HG03558 (cell line): ENCODE measurements at regions not wholly inside any gene's neighbourhood (a gene's known extent, or its start where the extent isn't known, plus 50 kb on each side); places are given as distances from the start of the nearest gene placed in this dataset.
"Not testable (repeated sequence)": the region's sequence is repeated elsewhere in the genome, so short reads cannot be mapped to it uniquely, and the experiment has no call there.

Source experiments
- ATAC-seq: cut with Tn5 transposase; IDR thresholded peaks from one replicate; pipeline ENCODE4 v1.9.1; 2021; ENCODE audit warnings: moderate number of reproducible peaks; ENCODE audit not compliant: unreplicated experiment; ENCODE audit errors: extremely low read depth

DNA sequence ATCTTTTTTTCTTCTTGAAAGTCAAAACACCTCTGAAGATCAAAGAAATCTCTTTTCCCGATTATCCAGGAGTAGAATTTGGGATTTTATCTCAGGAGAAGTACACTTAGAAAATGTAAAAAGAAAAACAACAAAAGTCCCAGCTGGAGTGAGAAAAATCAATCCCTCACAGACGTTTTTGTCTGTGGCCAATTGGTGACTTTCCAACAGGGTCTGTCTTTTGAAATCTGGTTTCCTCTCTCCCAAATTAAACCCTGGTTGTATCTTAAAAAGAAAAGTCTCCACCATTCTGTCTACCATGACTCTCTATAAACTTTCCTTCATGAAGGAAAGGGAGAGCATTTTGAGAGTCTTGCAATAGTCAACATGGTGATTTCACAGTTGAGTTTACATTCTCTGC, 88.1 kb downstream of the DACT1 start:
- no peak for ATAC-seq

DNA sequence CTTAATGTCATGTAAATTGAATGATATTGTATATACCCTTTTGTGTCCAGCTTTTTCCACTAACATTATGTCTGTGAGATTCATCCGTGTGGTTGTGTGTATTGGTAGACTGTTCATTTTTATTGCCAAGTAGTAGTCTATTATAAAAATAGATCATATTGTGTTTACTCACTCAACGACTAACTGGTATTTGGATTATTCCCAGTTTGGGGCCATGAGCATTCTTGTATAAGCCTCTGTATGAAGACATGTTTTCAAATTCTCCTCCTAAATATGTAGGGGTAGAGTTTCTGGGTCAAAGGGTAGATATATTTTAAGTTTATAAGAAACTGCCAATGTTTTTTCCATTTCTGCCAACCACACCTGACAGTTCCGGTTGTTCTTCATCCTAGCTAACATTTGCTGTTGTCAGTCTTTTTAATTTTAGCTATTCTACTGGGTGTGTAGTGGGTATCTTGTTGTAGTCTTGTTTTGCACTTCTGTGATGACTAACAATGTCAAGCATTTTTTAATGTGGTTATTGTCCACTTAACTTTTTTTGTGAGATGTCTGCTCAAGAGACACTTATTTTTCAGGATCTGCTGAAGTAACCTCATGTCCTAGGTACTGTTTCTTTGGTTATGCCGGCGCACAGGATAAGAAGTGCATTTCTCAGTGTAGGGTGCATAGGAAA, 93.2 kb downstream of the DACT1 start:
- no peak for ATAC-seq

DNA sequence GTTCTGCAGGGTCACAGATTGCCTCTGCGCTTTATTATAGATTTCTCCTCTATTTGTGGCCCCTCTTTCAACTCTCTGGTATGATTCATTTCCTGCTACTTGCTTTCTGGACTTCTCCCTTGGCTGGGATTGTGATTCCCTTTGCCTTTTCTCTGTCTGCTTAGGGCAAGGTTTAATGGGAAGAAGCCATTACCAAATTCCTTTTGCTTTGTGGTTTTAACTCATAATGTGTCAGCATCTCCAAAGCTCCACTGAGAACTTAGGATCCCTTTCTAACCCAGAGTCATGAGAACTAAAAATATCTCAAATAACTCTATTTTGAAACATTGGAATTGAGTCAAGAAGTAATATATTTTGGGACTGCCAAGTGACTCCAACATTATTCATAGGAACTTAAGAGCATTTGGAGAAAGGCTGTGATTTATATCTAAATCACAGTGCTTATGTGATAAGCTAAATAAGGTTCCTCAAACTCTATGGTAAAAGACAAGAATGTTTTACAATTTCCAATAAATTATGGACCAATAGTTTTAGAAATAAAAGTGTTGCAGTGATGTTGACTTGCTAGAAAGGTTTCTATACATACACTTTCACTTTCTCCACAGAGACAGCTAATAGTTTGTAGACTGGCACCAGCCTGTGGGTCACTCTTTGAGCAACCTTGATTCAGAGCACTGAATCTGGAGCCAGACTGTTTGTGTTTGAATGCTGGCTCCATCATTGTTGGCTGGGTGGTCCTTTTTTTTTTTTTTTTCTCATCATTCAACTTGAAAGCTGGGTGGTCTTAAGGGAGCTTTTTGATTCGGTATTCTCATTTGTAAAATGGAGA, 93.9 kb downstream of the DACT1 start:
- ATAC-seq = no peak

DNA sequence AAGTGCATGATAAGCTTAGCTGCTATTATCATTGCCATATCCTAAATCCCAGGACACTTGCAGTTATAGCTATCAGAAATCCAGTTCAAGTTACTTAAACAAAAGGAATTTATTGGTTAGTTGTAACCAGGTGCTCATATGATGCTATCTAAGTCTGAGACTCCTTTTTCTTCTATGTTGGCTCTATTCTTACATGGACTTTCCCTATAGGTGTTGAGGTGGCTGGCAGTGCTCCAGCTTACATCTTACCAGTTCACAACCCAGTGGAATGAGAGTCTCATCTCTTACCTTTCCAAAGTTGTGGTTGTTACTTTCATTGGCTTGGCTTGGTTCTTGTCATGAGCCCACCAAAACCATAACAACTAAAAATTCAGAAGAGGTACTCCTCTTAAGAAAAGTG, 94.6 kb downstream of the DACT1 start:
- ATAC-seq = no peak

DNA sequence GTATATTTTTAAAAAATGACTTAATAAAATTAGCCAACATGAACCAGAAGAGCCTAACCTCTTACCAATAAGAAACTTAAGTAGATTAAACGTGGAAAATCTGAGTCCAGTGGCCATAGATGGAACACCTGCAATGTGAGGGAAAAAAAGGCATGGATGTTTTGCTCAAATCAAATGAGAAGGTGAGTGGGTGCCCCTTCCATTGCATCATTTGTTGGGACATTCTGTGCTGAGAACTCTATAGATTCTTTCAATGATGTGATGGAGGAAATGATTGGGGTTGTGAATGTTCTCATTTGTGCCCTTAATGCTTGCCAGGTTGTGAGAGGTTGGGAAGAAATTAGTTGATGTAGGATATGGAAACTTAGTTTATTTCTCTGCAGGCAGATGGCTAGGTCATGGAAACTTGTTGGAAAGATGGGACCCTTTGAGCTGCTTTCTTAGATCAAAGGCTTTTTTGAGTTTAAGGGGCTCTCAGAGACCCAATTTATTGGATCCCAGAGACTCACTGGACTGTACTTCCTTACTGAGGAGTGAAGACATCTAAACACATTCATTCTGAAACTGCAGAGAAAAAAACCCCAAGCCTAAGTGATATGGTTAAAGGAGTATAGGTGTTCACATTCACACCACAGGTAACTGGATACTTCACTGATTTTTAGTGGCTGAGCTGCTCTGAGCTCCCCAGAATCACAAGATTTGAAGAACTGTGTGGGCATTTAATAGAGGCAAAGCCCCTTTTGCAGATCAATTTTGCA, 95.9 kb downstream of the DACT1 start:
- ATAC-seq = no peak

DNA sequence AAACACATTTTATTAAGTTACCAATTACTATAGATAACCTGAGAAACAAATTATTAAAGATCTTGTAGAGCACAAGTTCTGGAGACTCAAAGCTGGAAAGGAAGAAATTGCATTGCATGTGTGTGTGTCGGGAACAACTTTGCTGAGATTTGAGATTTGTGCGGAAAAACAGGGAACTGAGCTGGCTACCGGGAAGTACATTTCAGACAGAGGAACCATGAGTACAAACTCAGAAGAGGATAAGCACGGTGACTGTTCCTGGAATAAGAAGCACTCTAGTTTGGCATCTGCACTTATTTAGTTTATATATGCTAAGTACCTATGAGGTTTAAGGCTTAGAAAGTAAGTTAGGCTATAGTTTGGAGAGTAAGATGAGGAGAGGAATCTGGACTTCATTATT, 97.8 kb downstream of the DACT1 start:
- no peak for ATAC-seq

DNA sequence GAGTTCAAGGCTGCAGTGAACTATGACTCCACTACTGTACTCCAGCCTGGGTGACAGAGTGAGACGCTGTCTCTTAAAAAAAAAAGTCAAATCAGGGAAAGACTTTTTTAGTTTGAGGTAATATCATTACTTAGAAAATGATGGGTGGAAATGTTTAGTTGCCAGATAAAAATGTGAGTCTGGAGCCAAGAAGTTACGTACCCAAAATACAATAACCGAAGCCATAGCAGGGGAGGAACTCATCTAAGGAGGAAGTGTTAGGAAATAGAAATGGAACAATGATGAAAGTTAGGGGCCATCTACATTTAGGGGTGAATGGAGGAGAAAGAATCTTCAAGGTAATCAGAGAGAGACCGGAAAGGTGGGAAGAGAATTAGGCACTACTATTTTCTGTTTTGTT, 98.8 kb downstream of the DACT1 start:
- no peak for ATAC-seq

DNA sequence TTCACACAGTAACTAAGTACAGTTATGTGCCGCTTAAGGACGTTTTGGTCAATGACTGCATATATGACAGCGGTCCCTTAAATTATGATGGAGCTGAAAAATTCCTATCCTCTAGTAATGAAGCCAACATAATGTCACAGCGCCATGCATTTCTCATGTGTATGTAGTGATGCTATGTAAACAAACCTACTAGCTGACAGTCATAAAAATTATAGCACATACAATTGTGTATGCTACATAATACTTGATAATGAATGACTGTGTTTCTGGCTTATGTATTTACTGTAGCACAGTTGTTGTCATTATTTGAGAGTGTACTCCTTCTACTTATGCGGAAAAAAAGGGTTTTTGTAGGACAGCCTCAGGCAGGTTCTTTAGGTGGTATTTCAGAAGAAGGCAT, 99.7 kb downstream of the DACT1 start:
- ATAC-seq = no peak

DNA sequence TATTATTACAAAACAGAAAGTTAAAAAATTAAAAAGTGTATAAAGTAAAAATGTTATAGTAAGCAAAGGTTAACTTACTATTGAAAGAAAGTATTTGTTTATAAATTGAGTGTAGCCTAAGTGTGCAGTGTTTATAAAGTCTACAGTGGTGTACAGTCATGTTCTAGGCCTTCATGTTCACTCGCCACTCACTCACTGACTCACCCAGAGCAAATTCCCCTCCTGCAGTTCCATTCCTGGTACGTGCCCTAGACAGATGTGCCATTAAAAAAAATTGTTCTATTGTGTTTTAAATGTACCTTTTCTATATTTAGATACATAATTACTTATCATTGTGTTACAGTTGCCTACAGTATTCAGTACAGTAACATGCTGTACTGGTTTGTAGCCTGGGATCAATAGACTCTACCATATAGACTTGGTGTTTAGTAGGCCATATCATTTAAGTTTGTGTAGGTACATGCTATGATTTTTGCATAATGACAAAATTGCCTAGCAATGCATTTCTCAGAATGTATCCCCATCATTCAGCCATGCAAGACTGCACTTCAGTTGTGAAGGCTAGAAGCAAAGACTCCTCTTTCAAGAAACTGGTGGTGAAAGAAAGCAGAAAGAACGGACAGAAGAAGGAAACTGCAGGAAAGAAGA, 100.6 kb downstream of the DACT1 start:
- no peak for ATAC-seq

DNA sequence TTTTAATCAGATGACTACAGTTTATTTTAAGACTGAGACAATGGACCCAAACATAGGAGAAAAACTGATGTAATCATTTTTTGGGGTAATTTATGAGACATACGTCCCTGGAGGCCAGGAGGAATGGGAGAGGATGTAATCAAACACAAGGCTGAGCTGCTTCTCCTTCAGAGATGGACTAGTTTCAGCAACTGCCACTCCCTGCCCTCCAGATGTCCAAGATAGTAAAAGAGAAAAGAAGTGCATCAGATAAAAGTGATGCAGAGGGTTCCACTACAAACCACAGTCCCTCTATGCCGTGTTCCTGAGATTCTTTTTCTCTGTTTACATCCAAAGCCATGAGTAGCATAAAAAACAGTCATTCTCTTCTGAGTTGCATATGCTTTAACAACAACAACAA, 101.1 kb downstream of the DACT1 start:
- ATAC-seq = no peak

DNA sequence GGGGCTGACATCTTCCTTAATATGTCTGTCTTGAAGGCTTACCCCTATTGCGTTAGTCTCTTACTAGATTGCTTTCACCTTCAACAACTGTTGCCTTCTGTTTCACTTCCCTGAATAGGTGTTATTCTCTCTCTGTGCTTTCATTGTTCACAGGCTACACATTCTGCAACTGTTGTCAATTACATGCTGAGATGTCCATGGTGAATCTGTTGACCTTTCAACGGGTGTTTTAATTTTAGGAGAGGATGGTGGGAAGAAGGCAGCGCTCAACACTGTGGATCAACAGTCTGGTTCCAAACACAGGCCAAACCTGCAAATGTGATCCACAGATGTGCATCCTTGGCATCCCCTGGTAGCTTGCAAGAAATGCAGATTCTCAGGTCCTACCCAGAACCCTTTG, 101.9 kb downstream of the DACT1 start:
- no peak for ATAC-seq

DNA sequence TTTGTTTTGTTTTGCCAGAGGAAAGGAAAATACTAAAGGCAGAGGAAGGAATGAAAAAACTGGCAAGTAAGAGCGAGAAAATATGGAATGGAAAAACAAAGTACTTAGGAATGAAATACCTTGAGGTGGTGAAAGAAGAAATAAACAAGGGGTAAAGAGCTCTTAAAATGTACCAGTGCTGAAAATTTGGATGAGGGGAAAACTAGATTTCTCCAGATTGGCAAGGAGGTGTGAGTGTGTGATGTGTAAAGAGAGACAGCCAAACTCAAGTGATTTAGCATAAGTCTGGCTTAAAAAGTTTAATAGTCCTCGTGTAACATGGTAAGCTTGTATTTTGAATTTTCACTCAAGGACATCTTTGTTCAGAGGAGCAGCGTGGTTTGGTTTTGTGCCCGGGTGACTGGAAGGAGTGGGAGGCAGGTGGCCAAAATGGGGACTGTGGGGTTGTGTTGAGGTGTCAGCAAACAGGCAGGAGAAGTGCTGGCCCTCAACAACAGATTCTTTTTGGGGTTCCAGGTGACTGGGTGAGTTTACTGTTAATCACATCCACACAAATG, 102.7 kb downstream of the DACT1 start:
- ATAC-seq = no peak

DNA sequence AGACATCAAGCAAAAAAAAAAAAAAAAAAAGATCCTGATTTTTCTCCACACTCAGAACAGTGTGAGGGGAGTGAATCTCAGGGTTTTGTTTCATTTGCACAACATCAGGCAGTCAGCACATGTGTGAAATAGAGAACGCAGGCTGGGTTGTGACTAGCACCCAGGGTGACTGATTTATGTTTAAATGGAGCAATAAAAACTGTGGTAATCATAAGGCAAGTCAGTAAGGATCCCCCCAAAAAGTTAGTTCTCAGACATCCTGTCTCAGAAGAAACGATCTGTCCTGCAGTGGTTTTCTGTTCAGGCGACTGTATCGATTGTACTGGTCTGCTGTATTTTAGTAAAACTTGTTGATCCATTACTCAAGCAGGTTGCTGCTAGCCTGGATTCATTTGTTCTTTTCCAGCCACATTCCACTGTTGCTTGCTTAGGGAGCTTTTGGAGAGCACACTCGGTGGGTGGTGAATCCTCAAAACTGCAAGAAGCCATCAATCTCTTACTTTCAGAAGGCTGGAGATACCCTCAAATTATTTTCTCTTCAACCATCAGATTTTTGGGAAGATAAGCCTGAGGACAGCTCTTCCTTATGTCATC, 107.1 kb downstream of the DACT1 start:
- no peak for ATAC-seq

DNA sequence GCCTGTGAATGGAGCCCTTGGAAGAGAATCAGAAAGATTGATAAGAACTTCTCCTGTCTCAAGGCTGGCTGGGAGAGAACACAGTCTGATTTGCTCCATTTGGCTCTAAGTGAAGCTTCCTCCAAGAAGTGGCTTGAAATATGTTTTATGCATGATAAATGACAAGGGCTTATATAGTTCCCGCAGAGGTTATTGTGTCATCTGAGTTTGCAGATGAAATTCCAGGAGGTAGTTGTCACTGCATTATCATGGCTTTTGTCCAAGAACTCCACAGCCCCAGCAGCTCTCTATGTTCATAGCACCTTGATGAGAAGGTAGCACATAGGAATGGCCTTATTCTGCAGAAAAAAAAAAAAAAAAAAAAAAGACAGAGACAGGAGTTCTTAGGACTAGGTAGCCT, 108.5 kb downstream of the DACT1 start:
- no peak for ATAC-seq

DNA sequence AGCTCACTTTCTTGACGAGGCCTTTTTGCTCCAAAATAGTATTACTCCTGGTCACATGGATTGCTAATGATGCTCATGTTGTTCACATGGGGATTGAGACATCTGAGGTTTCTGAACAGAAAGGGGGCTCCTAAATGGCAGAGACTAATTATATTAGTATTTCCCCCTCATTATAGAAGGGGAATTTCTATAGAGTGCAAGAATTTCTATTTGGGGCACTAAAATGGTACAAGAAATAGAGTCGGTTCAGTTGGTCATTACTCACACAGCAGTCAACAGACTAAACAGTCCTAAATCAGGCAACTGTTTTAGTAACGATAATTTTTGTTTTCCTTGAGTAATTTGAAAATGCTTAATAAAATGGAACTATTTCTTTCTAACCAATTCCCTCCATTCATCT, 108.9 kb downstream of the DACT1 start:
- no peak for ATAC-seq

DNA sequence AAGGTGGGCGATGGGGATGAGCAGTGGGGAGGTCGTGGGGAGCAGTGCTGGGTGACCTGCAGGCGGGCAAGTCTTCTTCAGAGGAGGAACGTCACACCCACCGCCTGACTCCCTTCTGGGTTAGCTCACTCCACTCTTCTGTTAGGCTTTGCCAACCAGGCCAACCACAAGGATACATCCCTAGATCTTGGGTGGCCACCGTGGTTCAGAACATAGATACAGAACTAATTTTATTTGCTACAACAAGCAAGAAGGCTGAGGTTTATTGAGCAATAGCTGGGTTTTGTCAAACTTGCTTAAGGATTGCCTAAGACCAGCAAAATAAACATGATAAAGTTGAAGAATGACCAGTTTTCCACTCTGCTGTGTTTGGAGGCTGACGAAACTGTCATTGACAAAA, 109.4 kb downstream of the DACT1 start:
- ATAC-seq = no peak

DNA sequence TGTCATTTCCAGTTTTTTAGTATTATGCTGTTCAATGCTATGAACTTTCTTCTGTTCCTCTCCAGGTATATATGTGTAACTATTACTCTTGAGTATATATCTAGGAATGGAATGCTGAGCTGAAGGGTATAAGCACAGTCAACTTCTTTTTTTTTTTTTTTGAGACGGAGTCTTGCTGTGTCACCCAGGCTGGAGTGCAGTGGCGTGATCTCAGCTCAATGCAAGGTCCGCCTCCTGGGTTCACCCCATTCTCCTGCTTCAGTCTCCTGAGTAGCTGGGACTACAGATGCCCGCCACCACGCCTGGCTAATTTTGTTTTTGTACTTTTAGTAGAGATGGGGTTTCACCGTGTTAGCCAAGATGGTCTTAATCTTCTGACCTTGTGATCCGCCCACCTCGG, 110.5 kb downstream of the DACT1 start:
- not testable (repeated sequence) for ATAC-seq

DNA sequence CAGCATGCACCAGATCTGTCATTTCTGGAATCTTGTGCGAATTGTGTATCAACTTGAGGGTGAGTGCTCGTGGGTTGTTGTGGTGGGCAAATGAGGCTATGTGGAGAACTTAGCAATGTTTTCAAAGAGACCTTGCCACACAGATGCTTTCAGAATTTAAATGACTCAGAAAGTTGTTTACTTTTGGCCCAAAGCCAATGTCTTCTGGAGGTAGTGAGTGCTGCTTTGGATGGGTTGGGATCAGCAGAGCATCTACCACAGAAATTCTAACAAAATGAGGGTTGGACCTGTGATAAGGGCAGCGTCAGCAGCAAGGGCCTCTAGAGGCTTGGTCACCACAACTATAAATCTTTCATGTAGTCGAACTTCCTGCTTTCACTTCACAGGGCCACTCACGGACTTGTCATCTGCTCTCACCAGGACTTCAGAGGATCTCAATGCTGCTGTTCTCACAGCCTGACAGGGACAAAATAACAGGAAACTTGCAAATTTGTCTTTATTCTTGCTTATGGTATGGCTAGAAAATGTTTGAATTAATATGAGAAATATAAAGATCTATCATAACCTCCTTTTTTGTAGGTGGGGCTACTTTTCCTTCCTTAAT, 111.4 kb downstream of the DACT1 start:
- ATAC-seq = peak; percentile 80

DNA sequence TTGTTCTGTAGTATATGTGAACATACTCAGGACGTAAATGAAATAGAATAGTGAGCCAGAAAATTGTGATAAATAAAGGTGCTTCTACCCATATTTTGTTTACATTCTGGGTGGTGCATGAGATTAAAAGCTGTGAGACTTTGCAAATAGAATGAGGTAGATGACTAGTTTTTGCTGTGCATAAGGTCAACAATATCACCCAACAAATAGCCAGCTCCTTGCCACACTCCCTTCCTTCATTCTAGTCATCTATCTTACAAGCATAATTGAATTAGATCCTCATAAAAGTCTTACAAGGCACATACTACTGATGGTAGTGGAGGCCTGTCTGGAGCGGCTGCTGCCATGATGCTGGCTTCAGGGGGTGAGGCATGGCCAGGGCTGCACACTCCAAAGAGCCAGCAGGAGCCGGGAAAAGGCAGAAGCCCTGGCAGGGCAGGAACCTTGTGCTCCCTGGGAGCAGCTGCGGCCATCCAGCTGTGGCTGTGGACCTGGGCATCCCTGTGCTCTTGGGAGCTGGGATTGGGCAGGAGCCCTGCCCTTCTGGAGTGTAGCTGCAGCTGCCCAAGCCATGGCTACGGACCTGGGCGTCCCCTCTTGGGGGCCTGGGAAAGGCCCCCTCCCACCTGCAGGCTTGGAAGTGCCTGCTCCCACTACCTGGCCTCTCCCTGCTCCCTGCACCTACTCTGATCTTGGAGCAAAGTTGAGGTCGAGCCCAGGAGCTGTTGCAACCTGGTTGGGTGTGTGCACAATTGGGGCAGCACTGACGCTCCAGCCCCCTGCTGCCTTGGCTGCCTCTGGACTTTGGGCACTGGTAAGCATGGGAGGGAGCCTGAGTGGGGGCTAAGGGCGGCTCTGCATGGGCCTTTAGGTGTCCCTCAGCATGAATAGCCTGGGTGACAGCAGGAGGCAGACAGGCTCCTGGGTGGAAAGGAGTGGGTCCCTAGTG, 112.8 kb downstream of the DACT1 start:
- no peak for ATAC-seq
